Motor neuron (in vitro differentiated cells): ENCODE measurements at regions not wholly inside any gene's neighbourhood (a gene's known extent, or its start where the extent isn't known, plus 50 kb on each side); places are given as distances from the start of the nearest gene placed in this dataset.

Source experiments
- ATAC-seq, 8 experiments: fragments of 200-7000 bp; cut with Tn5 transposase; replicated peaks in 6 of 8; 2 replicates each; pipeline ENCODE4 v1.8.0; 2021; ENCODE audit warnings: mild to moderate bottlenecking in 8 of 8, moderate library complexity in 8 of 8
- H3K27ac ChIP-seq, 2 donors: fragments of 250-450 bp; sonication (Bioruptor Pico); 2 replicates each; pipeline ENCODE4 v1.9.0; 2021; ENCODE audit warnings: antibody characterized with exemption in 2 of 2, mild to moderate bottlenecking in 2 of 2, moderate library complexity in 1 of 2
- H3K4me1 ChIP-seq, 2 donors: fragments of 250-450 bp; sonication (Bioruptor Pico); replicated peaks in 1 of 2; 2 replicates each; pipeline ENCODE4 v1.6.1; 2021; ENCODE audit warnings: antibody characterized with exemption in 2 of 2, mild to moderate bottlenecking in 2 of 2, moderate library complexity in 1 of 2
- H3K4me3 ChIP-seq, 5 donors: fragments of 250-450 bp; sonication (Bioruptor Pico); 2 replicates each; pipeline ENCODE4 v1.9.0; 2021; ENCODE audit warnings: antibody characterized with exemption in 5 of 5, mild to moderate bottlenecking in 5 of 5, moderate library complexity in 4 of 5
- WGBS, 10 experiments: fragments of 450-650 bp; shearing (Covaris generic); methylation state at CpG; one replicate each; pipeline ENCODE4 v1.0.0; 2022; 5-methylcytosine and 5-hydroxymethylcytosine counted together
- in situ Hi-C, 9 experiments: fragments of 400-800 bp; cut with MboI; loops; one replicate each; pipeline ENCODE4 v1.15.0; 2021; ENCODE audit warnings: low sequenced_read_pairs in 9 of 9, low pct_unique_long_range_greater_than_20kb in 2 of 9; ENCODE audit not compliant: unreplicated experiment in 9 of 9

DNA sequence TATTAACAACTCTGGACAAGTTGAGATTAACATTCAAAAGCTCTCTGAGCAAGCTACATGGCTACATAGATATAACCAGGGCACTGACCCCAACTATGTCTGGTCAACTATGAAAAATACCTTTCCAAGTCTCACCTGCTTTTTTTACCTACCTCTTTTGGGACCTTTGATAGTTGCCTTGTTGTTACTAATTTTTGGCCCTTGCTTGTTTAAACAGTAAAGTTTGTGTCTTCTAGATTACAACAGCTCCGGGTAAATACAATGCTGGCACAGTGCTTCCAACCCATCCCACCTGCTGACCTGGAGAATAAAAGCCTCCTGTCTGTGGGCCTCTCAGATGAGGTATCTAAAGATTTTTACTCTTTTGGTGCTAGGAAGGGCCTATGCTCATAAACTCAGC, 1036.6 kb downstream of the NAALADL2 start:
- H3K27ac ChIP-seq, result no peak overlapping the region
- in situ Hi-C loops, result no loop called here
- WGBS, 10 experiments, result 20 to 100% (median 85%) methylated on average over 1 of the region's 1 CpG; no CpG with 5 or more reads in 4 of the 10 experiments
- H3K4me1 ChIP-seq, result no peaks in the 10 kb centered on the region
- no peak overlapping the region for H3K4me3 ChIP-seq
- ATAC-seq, result no peak

DNA sequence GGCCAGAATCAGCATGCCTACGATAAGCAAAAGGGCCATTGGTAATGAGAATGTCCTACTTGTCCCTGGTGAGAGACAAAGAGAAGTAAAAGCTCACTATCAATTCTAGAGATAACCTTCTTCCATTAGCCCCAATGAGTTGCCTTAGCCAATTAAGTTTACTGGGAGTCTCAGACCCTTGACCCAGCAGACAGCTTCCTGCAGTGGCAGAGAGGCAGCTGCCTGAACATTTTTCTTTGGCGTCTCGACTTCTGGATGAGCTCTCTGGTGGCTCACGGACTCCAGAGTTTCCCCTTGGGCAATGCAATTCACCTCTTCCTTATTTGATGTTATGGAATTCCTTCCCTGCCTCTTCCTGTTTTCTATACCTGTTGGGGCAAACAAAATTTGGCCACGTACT, 1034.4 kb downstream of the NAALADL2 start:
- in situ Hi-C loops, result no loop called here
- Histone ChIP-seq H3K27ac (no peak overlapping the region), H3K4me1 (no peaks in the 10 kb centered on the region), H3K4me3 (no peak overlapping the region)
- ATAC-seq, result no peak
- 0 to 100% (median 75%) methylated on average over 1 to 5 of the region's 5 CpGs; no CpG with 5 or more reads in 2 of the 10 experiments for WGBS, 10 experiments

DNA sequence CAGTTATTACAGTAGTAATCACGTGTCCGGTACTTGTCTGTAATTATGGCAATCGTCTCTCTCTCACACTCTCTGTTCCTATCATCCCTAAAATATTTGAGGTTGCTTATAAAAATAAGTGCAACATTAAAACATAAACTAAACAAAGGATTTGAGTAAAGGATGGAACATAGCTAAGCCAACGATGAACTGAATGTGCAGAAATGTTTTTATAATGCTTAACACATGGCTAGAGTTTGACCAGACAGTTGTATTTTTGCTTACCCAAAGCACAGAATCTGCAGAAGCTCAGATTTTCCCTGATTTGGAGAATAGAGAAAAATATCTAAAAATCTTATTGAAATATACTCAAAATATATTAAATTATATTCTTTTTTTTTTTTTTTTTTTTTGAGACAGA, 1030.9 kb downstream of the NAALADL2 start:
- Histone ChIP-seq H3K4me3 (no peak overlapping the region), H3K4me1 (no peaks in the 10 kb centered on the region), H3K27ac (no peak overlapping the region)
- in situ Hi-C loops, result no loop called here
- WGBS, 10 experiments, result 3 to 94% (median 85%) methylated on average over 2 to 4 of the region's 4 CpGs; no CpG with 5 or more reads in 2 of the 10 experiments
- no peak for ATAC-seq

DNA sequence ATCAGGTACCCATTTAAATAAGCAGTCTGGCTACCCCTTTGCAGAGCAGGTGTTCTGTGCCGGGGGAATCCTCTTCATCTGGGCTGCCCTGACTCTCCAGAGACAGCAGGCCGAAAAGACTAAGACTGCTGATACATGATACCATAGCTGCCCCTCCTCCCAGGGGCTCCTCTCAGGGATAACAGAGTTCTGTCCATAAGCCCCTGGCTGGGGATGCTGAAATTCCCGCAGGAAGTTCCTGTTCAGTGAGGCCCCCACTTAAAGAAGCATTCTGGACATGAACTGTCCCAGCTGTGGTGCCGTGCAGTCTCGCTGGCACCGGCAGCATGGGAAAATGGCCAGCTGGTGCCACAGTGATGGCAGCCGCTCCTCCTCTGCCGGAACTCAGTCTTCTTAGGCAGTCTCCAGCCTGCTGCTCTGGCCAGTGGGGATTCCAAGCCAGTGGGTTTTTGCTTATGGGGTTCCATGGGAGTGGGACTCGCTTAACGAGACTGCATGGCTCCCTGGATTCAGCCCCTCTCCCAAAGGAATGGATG, 1026.2 kb downstream of the NAALADL2 start:
- no peak for ATAC-seq
- H3K27ac ChIP-seq, result no peak overlapping the region
- WGBS, 10 experiments, result 75 to 100% (median 94%) methylated on average over 1 to 6 of the region's 10 CpGs; no CpG with 5 or more reads in 4 of the 10 experiments
- in situ Hi-C loops, result no loop called here
- no peaks in the 10 kb centered on the region for H3K4me1 ChIP-seq
- no peak overlapping the region for H3K4me3 ChIP-seq

DNA sequence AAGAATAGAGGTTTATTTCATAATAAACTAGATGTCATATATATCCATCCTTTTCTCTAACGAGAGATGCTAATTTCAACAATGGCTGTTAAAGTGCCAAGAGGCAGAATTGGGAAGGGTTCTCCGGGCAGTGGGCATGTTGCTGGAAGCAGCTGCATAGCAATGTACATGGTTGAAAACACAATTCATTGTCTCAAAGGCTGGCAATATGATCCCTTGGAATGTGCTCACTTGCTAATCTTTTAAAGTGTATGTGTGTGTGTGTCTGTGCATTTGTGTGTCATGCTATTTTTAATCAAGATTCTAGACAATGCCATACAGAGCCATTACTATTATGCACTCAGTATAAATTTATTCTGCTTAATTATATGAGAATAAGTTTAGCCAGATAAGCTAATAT, 1020.3 kb downstream of the NAALADL2 start:
- no peak overlapping the region for H3K27ac ChIP-seq
- WGBS, 10 experiments, result 24 to 100% (median 80%) methylated on average over 1 to 2 of the region's 2 CpGs; no CpG with 5 or more reads in 2 of the 10 experiments
- no peak for ATAC-seq
- no peaks in the 10 kb centered on the region for H3K4me1 ChIP-seq
- in situ Hi-C loops, result no loop called here
- no peak overlapping the region for H3K4me3 ChIP-seq

DNA sequence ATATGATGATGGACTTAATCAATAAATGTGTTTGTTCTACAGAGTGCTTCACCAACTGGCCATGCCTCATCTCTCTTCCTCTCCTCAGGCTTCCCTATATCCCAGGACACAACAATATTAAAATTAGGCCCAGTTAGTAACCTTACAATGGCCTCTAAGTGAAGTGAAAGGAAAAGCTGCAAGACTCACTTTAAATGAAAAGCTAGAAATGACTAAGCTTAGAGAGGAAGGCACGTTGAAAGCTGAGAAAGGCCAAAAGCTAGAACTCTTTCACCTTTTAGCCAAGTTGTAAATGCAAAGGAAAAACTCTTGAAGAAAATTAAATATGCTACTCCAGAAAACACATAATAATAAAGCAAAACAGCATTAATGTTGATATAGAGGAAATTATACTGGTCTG, 1010.3 kb downstream of the NAALADL2 start:
- in situ Hi-C loops, result no loop called here
- H3K27ac ChIP-seq, result no peak overlapping the region
- 18 to 100% (median 48%) methylated on average over 1 of the region's 1 CpG for WGBS, 10 experiments

DNA sequence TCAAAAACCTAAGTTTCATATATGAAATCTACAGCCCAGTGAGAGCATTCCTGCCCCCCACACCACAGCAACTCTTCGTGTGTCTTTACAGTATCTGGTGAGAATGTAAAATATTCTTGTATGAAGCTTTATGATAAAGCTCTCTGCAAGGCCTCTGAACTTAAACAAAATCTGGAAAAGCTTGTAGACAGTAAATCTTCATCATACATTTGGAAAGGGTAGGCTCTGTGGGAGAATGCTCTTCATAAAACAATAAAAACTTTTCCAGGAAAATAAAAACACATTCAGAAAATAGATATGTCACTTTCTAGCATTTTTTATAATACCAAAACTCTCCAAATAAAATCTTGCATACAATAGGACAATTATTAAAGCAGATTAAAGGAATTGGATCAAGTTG, 1009.5 kb downstream of the NAALADL2 start:
- WGBS, 10 experiments, result 0 to 80% (median 67%) methylated on average over 1 of the region's 1 CpG; no CpG with 5 or more reads in 5 of the 10 experiments
- no peak overlapping the region for H3K27ac ChIP-seq
- H3K4me1 ChIP-seq, result no peaks in the 10 kb centered on the region
- in situ Hi-C loops, result no loop called here
- H3K4me3 ChIP-seq, result no peak overlapping the region
- no peak for ATAC-seq

More for the DNA sequence above, 1010.3 kb downstream of the NAALADL2 start:
- Histone ChIP-seq H3K4me3 (no peak overlapping the region), H3K4me1 (no peaks in the 10 kb centered on the region)
- ATAC-seq, result no peak

DNA sequence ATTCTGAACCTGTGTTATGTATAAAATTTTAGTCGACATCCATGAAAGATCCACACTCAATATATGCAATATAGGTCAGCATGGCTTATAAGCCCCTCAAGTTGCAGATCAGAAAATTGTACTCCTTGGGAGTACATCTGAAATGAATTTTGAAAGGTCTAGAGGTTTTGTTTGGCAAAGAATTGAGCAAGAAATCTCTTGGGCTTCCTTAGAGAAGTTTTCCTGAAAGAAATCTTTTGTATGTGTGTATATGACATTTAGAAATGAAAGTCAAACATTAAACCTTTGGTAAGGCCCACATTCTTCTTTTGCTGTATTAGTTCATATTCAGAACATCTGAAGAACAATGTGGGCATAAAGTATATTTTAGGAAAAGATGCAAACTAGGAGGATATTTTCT, 1006.6 kb downstream of the NAALADL2 start:
- Histone ChIP-seq H3K4me3 (no peak overlapping the region), H3K4me1 (no peaks in the 10 kb centered on the region), H3K27ac (no peak overlapping the region)
- 0 to 100% (median 88%) methylated on average over 1 of the region's 1 CpG; no CpG with 5 or more reads in 2 of the 10 experiments for WGBS, 10 experiments
- in situ Hi-C loops, result no loop called here
- no peak for ATAC-seq

DNA sequence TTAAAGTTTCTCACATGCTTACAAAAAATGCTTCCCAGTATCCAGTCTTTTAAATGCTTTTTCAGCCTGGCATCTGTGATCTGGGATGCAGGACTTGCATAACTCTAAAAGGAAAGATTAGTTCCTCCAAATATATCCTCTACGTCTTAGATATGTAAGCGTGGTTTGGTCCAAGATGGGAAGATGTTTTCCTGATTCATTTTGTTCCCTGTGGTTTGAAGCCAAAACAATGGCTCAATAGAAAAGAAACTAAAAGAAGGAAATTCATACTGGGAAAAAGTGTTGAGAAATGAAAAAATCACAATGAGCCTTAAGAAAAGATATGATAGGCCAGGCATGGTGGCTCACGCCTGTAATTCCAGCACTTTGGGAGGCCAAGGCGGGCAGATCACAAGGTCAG, 1002.8 kb downstream of the NAALADL2 start:
- in situ Hi-C loops, result no loop called here
- Histone ChIP-seq H3K27ac (no peak overlapping the region), H3K4me1 (no peaks in the 10 kb centered on the region), H3K4me3 (no peak overlapping the region)
- 36 to 100% (median 83%) methylated on average over 1 to 4 of the region's 4 CpGs; no CpG with 5 or more reads in 4 of the 10 experiments for WGBS, 10 experiments
- no peak for ATAC-seq
